Gastrocnemius medialis (tissue), 4 donors: ENCODE measurements at regions not wholly inside any gene's neighbourhood (a gene's known extent, or its start where the extent isn't known, plus 50 kb on each side); places are given as distances from the start of the nearest gene placed in this dataset.

ENCODE experiments used
- ATAC-seq, 2 donors: fragments of 150-250 bp; one replicate each; pipeline ENCODE4 v1.9.1; 2016
- DNase-seq, 2 donors: peaks; one replicate each; pipeline ENCODE4 v3.0.0-alpha.2; 2019
- H3K27ac ChIP-seq, 4 donors: fragments of 200-600 bp; sonication (generic); 1 replicate in 1 of 4; 2 replicates in 3 of 4; pipeline ENCODE4 v1.5.1; 2016 to 2018; ENCODE audit warnings: mild to moderate bottlenecking in 2 of 4, moderate library complexity in 1 of 4
- H3K27me3 ChIP-seq, 3 donors: fragments of 200-600 bp; sonication (generic) in 2 of 3; 1 replicate in 1 of 3; 2 replicates in 2 of 3; pipeline versions ENCODE4 v1.5.1 to v1.6.0; 2016 to 2019; ENCODE audit warnings: mild to moderate bottlenecking in 1 of 3, moderate library complexity in 1 of 3
- H3K36me3 ChIP-seq, 2 donors: fragments of 200-600 bp; sonication (generic) in 1 of 2; one replicate each; pipeline ENCODE4 v1.5.1; 2017 to 2018
- H3K4me1 ChIP-seq, 2 donors: fragments of 200-600 bp; sonication (generic) in 1 of 2; one replicate each; pipeline ENCODE4 v1.5.1; 2016 to 2017; ENCODE audit warnings: mild to moderate bottlenecking in 2 of 2
- H3K4me3 ChIP-seq, 4 donors: fragments of 200-600 bp; sonication (generic) in 3 of 4; 1 replicate in 1 of 4; 2 replicates in 3 of 4; pipeline ENCODE4 v1.5.1; 2016 to 2019; ENCODE audit warnings: mild to moderate bottlenecking in 2 of 4
- H3K9me3 ChIP-seq, 3 donors: fragments of 200-600 bp; sonication (generic) in 2 of 3; 1 replicate in 1 of 3; 2 replicates in 2 of 3; pipeline ENCODE4 v1.5.1; 2016 to 2019
- POLR2A ChIP-seq, 2 donors: fragments of 450-650 bp; IDR thresholded peaks; one replicate each; pipeline ENCODE4 v1.6.1; 2017; ENCODE audit warnings: antibody characterized with exemption in 2 of 2, mild to moderate bottlenecking in 2 of 2, moderate library complexity in 2 of 2
- in situ Hi-C, 4 donors: fragments of 200-750 bp; cut with MboI; loops; one replicate each; pipeline versions ENCODE4 v1.15.0 to v1.8.0; 2017; ENCODE audit warnings: low sequenced_read_pairs in 4 of 4
- intact Hi-C: fragments of 100-400 bp; cut with DNase I; formaldehyde crosslinking; loops from one replicate; pipeline ENCODE4 v1.15.1; 2023; ENCODE audit warnings: low total_unique reads
- TF ChIP-seq, protein P1 (sequence below), 5 experiments: fragments of 450-650 bp in 3 of 5; fragments of 200-600 bp in 2 of 5; sonication (generic) in 2 of 5; IDR thresholded peaks in 4 of 5; conservative IDR thresholded peaks in 1 of 5; 1 replicate in 4 of 5; 2 replicates in 1 of 5; pipeline ENCODE4 v1.5.1; 2016 to 2019; ENCODE audit warnings: antibody characterized with exemption in 5 of 5, mild to moderate bottlenecking in 3 of 5, moderate library complexity in 3 of 5

DNA sequence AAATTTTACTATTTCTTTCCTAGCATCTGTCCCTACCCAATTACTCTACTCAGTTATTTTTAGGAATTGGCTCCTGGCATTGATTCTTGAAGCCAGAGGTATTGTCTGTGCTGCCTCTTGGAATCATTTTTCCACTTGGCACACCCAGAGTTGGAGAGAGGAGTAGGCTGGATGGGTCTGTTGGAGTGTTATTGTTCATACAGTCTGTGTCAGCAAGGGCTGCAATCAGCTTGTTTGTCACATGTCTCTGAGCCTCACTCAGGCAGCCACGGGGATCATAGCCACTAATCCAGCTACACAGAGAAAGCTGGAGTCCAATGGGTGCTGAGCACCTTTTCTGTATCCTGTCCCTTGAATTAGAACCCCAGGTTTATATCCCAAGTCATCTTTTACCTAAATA is 176.0 kb upstream of the DYRK2 start:
- H3K27ac ChIP-seq, result peak overlapping the region; percentile 40 to 82 (median 64)
- no peaks in the 10 kb centered on the region for H3K27me3 ChIP-seq
- intact Hi-C loops, result no loop called here
- H3K9me3 ChIP-seq, result no peaks in the 10 kb centered on the region
- peaks cover 18 to 27% of the 10 kb centered on the region in 2 donors for H3K4me1 ChIP-seq
- in situ Hi-C loops, result no loop called here
- no peak for TF ChIP-seq POLR2A (IDR thresholded peaks at IDR 0.05)
- TF ChIP-seq, protein P1, sequence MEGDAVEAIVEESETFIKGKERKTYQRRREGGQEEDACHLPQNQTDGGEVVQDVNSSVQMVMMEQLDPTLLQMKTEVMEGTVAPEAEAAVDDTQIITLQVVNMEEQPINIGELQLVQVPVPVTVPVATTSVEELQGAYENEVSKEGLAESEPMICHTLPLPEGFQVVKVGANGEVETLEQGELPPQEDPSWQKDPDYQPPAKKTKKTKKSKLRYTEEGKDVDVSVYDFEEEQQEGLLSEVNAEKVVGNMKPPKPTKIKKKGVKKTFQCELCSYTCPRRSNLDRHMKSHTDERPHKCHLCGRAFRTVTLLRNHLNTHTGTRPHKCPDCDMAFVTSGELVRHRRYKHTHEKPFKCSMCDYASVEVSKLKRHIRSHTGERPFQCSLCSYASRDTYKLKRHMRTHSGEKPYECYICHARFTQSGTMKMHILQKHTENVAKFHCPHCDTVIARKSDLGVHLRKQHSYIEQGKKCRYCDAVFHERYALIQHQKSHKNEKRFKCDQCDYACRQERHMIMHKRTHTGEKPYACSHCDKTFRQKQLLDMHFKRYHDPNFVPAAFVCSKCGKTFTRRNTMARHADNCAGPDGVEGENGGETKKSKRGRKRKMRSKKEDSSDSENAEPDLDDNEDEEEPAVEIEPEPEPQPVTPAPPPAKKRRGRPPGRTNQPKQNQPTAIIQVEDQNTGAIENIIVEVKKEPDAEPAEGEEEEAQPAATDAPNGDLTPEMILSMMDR (IDR thresholded peaks at IDR 0.05 in 4 of 5, conservative IDR thresholded peaks at IDR 0.05 in 1 of 5), result no peak
- ATAC-seq, result peak; percentile 95 to 98
- H3K4me3 ChIP-seq, result no peak overlapping the region
- DNase-seq, result peak; percentile 53 to 67
- H3K36me3 ChIP-seq, result no peaks in the 10 kb centered on the region

DNA sequence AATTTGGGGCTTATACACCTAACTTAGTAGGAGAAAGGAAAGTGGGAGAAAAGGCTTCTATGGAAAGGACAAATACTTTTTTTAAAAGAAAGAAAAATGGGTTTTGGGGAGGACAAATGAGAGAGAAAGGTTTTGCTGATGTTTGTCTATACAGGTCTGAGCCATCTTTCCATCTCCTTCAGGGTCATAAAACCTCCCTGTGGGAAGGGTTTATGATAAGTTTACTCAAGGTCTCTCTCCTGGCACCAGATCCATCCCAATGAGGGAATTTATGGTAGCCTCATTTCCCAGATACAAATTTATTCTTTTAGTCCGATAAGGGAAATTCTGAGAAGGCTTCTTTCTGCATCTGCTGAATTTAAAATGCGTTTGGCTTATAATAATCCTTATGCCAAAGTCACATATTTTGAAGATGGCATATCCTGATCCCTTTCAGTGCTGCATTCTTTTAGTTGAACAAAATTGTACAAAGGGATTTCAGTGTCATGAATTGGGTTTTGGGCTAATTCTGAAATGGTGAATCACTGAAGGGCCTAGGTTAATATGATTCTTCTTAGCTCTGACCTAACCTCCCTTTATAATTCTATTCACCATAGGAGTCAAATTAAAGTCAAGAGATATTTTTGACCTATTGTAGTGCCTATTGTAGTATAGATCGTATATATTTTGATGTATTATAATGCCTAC is 173.5 kb upstream of the DYRK2 start:
- no peaks in the 10 kb centered on the region for H3K27me3 ChIP-seq
- in situ Hi-C loops, result no loop called here
- DNase-seq (no peak), ATAC-seq (no peak)
- no peak for TF ChIP-seq POLR2A (IDR thresholded peaks at IDR 0.05)
- TF ChIP-seq, protein P1 (IDR thresholded peaks at IDR 0.05 in 4 of 5, conservative IDR thresholded peaks at IDR 0.05 in 1 of 5), result no peak
- H3K4me3 ChIP-seq, result no peak overlapping the region
- H3K4me1 ChIP-seq, result peaks cover 18 to 27% of the 10 kb centered on the region in 2 donors
- H3K9me3 ChIP-seq, result no peaks in the 10 kb centered on the region
- no peaks in the 10 kb centered on the region for H3K36me3 ChIP-seq
- intact Hi-C loops, result no loop called here
- H3K27ac ChIP-seq, result no peak overlapping the region

DNA sequence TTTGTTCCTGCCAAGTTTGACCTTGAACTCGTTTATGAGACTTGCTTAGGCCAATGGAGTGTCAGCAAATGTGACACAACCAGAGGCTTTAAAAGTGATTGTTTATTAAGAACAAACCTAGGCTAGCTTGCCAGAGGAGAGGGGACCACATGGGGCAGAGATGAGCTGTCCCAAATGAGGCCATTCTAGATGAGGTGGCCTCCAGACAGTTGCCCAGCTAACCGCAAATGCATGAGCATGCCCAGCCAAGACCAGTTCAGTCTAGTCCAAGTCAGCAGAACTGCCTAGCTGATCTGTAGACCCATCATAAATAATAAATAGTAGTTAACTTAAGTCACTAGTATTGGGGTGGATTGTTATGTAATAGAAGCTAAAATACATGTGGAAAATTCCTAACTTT is 172.8 kb upstream of the DYRK2 start:
- H3K27me3 ChIP-seq, result no peaks in the 10 kb centered on the region
- ATAC-seq, result no peak

DNA sequence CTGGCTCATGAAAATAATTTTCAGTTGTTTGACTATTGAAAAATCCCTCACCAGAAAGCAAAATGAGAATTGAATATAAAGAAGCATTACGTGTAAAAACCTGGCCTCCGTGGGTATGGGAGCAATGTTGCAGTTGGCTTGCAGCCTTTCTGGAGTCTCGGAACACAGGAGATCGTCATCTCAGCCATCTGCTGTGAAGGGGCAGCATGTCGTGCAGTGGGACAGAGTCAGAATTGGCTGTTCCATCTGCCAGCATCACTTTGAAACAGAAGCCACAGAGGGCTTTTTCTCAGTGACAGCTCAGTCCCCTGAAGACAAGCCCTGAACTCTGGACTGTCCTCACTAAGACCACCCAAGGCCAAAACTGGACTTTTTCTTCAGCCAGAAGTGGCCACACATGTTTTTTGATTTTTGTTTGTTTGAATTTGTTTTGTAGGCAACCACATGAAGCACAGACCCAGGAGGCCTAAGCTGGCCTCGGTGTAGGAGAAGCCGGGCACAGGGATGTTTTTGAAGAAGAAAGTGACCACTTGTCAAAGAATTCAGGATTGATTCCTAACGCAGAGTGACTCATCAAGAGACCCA is 170.8 kb upstream of the DYRK2 start:
- peaks cover 5 to 6% of the 10 kb centered on the region in 2 donors for H3K4me1 ChIP-seq
- no peaks in the 10 kb centered on the region for H3K27me3 ChIP-seq
- H3K4me3 ChIP-seq, result no peak overlapping the region
- TF ChIP-seq, protein P1 (IDR thresholded peaks at IDR 0.05 in 4 of 5, conservative IDR thresholded peaks at IDR 0.05 in 1 of 5), result no peak
- no peak for TF ChIP-seq POLR2A (IDR thresholded peaks at IDR 0.05)
- H3K9me3 ChIP-seq, result no peaks in the 10 kb centered on the region
- DNase-seq, result no peak
- no peak overlapping the region for H3K27ac ChIP-seq
- no peaks in the 10 kb centered on the region for H3K36me3 ChIP-seq
- intact Hi-C loops (loop anchor here (2.0 kb wide), 1 partner anchor 23 kb away; no protein-coding TSS in a partner anchor), in situ Hi-C loops (no loop called here)
- ATAC-seq, result no peak

More for the DNA sequence above, 172.8 kb upstream of the DYRK2 start:
- no peak overlapping the region for H3K27ac ChIP-seq
- H3K4me1 ChIP-seq, result peaks cover 18 to 22% of the 10 kb centered on the region in 2 donors
- H3K9me3 ChIP-seq, result no peaks in the 10 kb centered on the region
- H3K4me3 ChIP-seq, result no peak overlapping the region
- in situ Hi-C loops, result no loop called here
- H3K36me3 ChIP-seq, result no peaks in the 10 kb centered on the region
- DNase-seq, result no peak
- intact Hi-C loops, result loop anchor here (2.0 kb wide), 1 partner anchor 25 kb away; no protein-coding TSS in a partner anchor
- TF ChIP-seq, protein P1 (IDR thresholded peaks at IDR 0.05 in 4 of 5, conservative IDR thresholded peaks at IDR 0.05 in 1 of 5), result no peak
- no peak for TF ChIP-seq POLR2A (IDR thresholded peaks at IDR 0.05)
